ENCODE measurements at regions not wholly inside any gene's neighbourhood (a gene's known extent, or its start where the extent isn't known, plus 50 kb on each side); places are given as distances from the start of the nearest gene placed in this dataset.

DNA sequence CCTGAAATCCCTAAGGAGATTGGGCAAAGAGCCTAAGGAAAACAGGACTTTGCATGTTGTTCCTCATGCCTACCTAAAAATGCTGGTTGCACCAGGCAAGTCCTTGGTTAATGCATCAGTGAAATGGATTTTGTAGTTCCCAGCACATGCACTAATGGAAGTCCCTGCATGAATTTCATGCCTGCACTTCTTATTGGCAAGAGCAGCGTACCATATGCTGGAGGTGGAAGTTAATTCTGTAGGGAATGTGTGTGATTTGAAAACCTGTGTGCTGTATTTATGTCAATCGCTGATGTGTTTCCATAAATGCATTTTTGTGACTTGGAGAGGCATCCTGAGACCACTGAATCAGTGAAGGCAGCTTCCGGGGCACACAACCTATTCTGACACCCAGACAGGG lies 140.3 kb upstream of the MTNR1B start:
- Histone ChIP-seq H3K23me2 (ENCODE audit: low read depth, low read length) (no peaks in the 10 kb centered on the region), H3K4me1 (replicated peaks in 1 of 4; ENCODE audit: control insufficient read depth in 3 of 4, insufficient read depth in 4 of 4, low read length in 3 of 4) (peaks cover 0 to 10% (median 0%) of the 10 kb centered on the region in 4 experiments; a peak in 1 of 7 replicates), H3K4ac (replicated peaks; ENCODE audit: insufficient read length, low read depth, low read length) (no peak overlapping the region), H3K18ac (ENCODE audit: extremely low read depth, low read length) (no peak overlapping the region), H3K9ac (replicated peaks in 1 of 4; ENCODE audit: extremely low read depth in 1 of 4, low read depth in 3 of 4, low read length in 3 of 4) (no peak overlapping the region), H4K91ac (replicated peaks; ENCODE audit: insufficient read length, low read length) (no peak overlapping the region), H3K79me2 (ENCODE audit: control insufficient read depth in 1 of 2, insufficient read depth in 2 of 2, low read length in 2 of 2) (no peaks in the 10 kb centered on the region), H3K27ac (ENCODE audit: low read depth, low read length) (no peak overlapping the region), H3K36me3 (ENCODE audit: control insufficient read depth in 2 of 4, insufficient read depth in 4 of 4, low read length in 3 of 4) (no peaks in the 10 kb centered on the region), H3K79me1 (ENCODE audit: low read depth, low read length) (no peaks in the 10 kb centered on the region), H3K4me3 (ENCODE audit: extremely low read depth in 1 of 4, insufficient read depth in 2 of 4, low read depth in 3 of 4, low read length in 4 of 4) (no peak overlapping the region), H3K9me3 (ENCODE audit: insufficient read depth in 2 of 2, low read depth in 1 of 2, low read length in 1 of 2) (no peaks in the 10 kb centered on the region), H2BK15ac (ENCODE audit: low read length) (no peak overlapping the region), H3K56ac (replicated peaks; ENCODE audit: insufficient read length, low read depth, low read length) (no peak overlapping the region), H3K23ac (ENCODE audit: insufficient read length) (no peak overlapping the region), H2AFZ (ENCODE audit: low read length) (no peak overlapping the region), H2BK20ac (ENCODE audit: low read length) (no peak overlapping the region), H3K14ac (ENCODE audit: insufficient read length) (no peak overlapping the region), H2BK120ac (replicated peaks; ENCODE audit: low read depth, low read length) (no peak overlapping the region), H3K4me2 (ENCODE audit: insufficient read depth in 1 of 2, low read depth in 2 of 2, low read length in 2 of 2) (no peak overlapping the region), H2AK5ac (ENCODE audit: low read depth, low read length) (no peak overlapping the region), H4K8ac (ENCODE audit: extremely low read depth, insufficient read depth, low read length) (no peak overlapping the region), H4K5ac (ENCODE audit: insufficient read length, low read depth, low read length) (no peak overlapping the region), H2BK12ac (ENCODE audit: low read depth, low read length) (no peak overlapping the region), H4K20me1 (replicated peaks in 1 of 2; ENCODE audit: control insufficient read depth in 1 of 2, insufficient read depth in 2 of 2, low read length in 2 of 2) (no peaks in the 10 kb centered on the region), H3K27me3 (replicated peaks in 1 of 4; ENCODE audit: control insufficient read depth in 3 of 4, extremely low read depth in 1 of 4, insufficient read depth in 3 of 4, low read length in 3 of 4) (no peaks in the 10 kb centered on the region), H2BK5ac (ENCODE audit: low read depth, low read length) (0 out of 2 replicates have a peak overlapping the region, but pooled peaks have one; percentile 26)
- no peak for DNase-seq (ENCODE audit: low read depth in 1 of 2, low spot score in 2 of 2)
- ChIA-PET POLR2A (ENCODE audit: partially characterized antibody) (interaction anchor here (0.6 kb wide), 1 partner anchor 512 kb away, joined by 3 read pairs; no protein-coding TSS in a partner anchor), CTCF (ENCODE audit: partially characterized antibody) (interaction anchor here (0.9 kb wide), 1 partner anchor 55 kb away, joined by 3 read pairs; no protein-coding TSS in a partner anchor)
- FAIRE-seq, result no peak
- 86% methylated on average over 3 of the region's 3 CpGs; no CpG with 5 or more reads in 1 of the 2 experiments for WGBS, 2 experiments (ENCODE audit: extremely low coverage in 1 of 2, insufficient coverage in 1 of 2, insufficient read length in 1 of 2, insufficient replicate concordance in 2 of 2, low coverage in 1 of 2, low lambda C conversion rate in 2 of 2, missing lambda C conversion rate in 1 of 2)
- no peak for TF ChIP-seq CHD1 (IDR thresholded peaks at IDR 0.05; ENCODE audit: low read depth, low read length)
- no peak for TF ChIP-seq TBP (IDR thresholded peaks at IDR 0.05; ENCODE audit: low read depth, low read length)
- TF ChIP-seq, protein P1, sequence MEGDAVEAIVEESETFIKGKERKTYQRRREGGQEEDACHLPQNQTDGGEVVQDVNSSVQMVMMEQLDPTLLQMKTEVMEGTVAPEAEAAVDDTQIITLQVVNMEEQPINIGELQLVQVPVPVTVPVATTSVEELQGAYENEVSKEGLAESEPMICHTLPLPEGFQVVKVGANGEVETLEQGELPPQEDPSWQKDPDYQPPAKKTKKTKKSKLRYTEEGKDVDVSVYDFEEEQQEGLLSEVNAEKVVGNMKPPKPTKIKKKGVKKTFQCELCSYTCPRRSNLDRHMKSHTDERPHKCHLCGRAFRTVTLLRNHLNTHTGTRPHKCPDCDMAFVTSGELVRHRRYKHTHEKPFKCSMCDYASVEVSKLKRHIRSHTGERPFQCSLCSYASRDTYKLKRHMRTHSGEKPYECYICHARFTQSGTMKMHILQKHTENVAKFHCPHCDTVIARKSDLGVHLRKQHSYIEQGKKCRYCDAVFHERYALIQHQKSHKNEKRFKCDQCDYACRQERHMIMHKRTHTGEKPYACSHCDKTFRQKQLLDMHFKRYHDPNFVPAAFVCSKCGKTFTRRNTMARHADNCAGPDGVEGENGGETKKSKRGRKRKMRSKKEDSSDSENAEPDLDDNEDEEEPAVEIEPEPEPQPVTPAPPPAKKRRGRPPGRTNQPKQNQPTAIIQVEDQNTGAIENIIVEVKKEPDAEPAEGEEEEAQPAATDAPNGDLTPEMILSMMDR (IDR thresholded peaks at IDR 0.05; ENCODE audit: control extremely low read depth in 1 of 3, insufficient read depth in 1 of 3, low read depth in 1 of 3, low read length in 3 of 3), result no peak
- no peak for TF ChIP-seq POLR2AphosphoS5 (IDR thresholded peaks at IDR 0.05; ENCODE audit: low read depth, low read length)
- TF ChIP-seq KDM4A (IDR thresholded peaks at IDR 0.05; ENCODE audit: low read depth, low read length, severe bottlenecking), result no peak
- no peak for TF ChIP-seq CBX5 (IDR thresholded peaks at IDR 0.05; ENCODE audit: low read depth, low read length)
- no peak for TF ChIP-seq EZH2 (IDR thresholded peaks at IDR 0.05; ENCODE audit: low read depth, low read length, severe bottlenecking)
- no peak for TF ChIP-seq EP300 (IDR thresholded peaks at IDR 0.05; ENCODE audit: borderline replicate concordance in 1 of 2, low read depth in 2 of 2, low read length in 2 of 2)
- no peak for TF ChIP-seq ASH2L (IDR thresholded peaks at IDR 0.05; ENCODE audit: low read length)
- no peak for TF ChIP-seq NANOG (IDR thresholded peaks at IDR 0.05; ENCODE audit: insufficient read depth, low read depth, low read length, poor library complexity, severe bottlenecking)
- TF ChIP-seq CTBP2 (IDR thresholded peaks at IDR 0.05; ENCODE audit: borderline replicate concordance, insufficient read depth, insufficient read length, low read length), result no peak
- TF ChIP-seq POLR2A (IDR thresholded peaks at IDR 0.05; ENCODE audit: control extremely low read depth in 1 of 2, low read depth in 2 of 2, low read length in 2 of 2), result no peak
